K562 (cell line): ENCODE measurements at regions not wholly inside any gene's neighbourhood (a gene's known extent, or its start where the extent isn't known, plus 50 kb on each side); places are given as distances from the start of the nearest gene placed in this dataset.

Experiments
- DPF2 ChIP-seq: fragments of 450-650 bp; IDR thresholded peaks from 2 replicates; pipeline ENCODE4 v1.6.1; 2016
- ESRRA ChIP-seq: fragments of 450-650 bp; IDR thresholded peaks from 2 replicates; pipeline ENCODE4 v1.6.1; 2014; ENCODE audit warnings: low read depth, mild to moderate bottlenecking, moderate library complexity, borderline replicate concordance
- JUND ChIP-seq, 2 experiments: IDR thresholded peaks; 2 replicates in 1 of 2; 3 replicates in 1 of 2; pipeline ENCODE4 v1.6.1; 2011; ENCODE audit warnings: borderline replicate concordance in 2 of 2, low read depth in 2 of 2, low read length in 2 of 2, improper control_type of control experiment in 1 of 2, missing biosample characterization in 1 of 2, missing genetic modification characterization in 1 of 2, missing genetic modification reagents in 1 of 2
- L3MBTL2 ChIP-seq: fragments of 450-650 bp; IDR thresholded peaks from 2 replicates; pipeline ENCODE4 v1.6.1; 2016; ENCODE audit warnings: mild to moderate bottlenecking, moderate library complexity
- MEIS2 ChIP-seq: fragments of 450-650 bp; IDR thresholded peaks from 2 replicates; pipeline ENCODE4 v1.6.1; 2014; ENCODE audit warnings: mild to moderate bottlenecking; ENCODE audit not compliant: partially characterized antibody
- NBN ChIP-seq: fragments of 450-650 bp; IDR thresholded peaks from 2 replicates; pipeline ENCODE4 v1.6.1; 2016; ENCODE audit warnings: low read depth, mild to moderate bottlenecking
- SPI1 ChIP-seq: IDR thresholded peaks from 2 replicates; pipeline ENCODE4 v1.6.1; 2011; ENCODE audit warnings: low read depth, low read length, control low read depth, borderline replicate concordance
- TAF15 ChIP-seq: fragments of 200-400 bp; formaldehyde crosslinking; IDR thresholded peaks from 2 replicates; pipeline ENCODE4 v1.6.1; 2017; ENCODE audit warnings: mild to moderate bottlenecking, low read depth, low read length, moderate library complexity
- TOE1 ChIP-seq, 2 experiments: fragments of 450-650 bp in 1 of 2; sonication (generic) in 1 of 2; formaldehyde crosslinking in 1 of 2; IDR thresholded peaks; 2 replicates each; pipeline versions ENCODE4 v1.7.1 to v1.8.0; 2016 to 2022; ENCODE audit warnings: borderline replicate concordance in 2 of 2, mild to moderate bottlenecking in 2 of 2, antibody characterized with exemption in 1 of 2, inconsistent platforms in 1 of 2, low read depth in 1 of 2, missing genetic modification reagents in 1 of 2, moderate library complexity in 1 of 2
- ZNF12 ChIP-seq: sonication (generic); formaldehyde crosslinking; IDR thresholded peaks from 2 replicates; pipeline ENCODE4 v1.4.0; 2020; ENCODE audit warnings: mild to moderate bottlenecking, missing genetic modification reagents
- ZNF584 ChIP-seq: fragments of 200-800 bp; sonication (Bioruptor generic); IDR thresholded peaks from 2 replicates; pipeline ENCODE4 v1.6.1; 2016; ENCODE audit warnings: low read depth, mild to moderate bottlenecking, missing genetic modification characterization, missing compliant biosample characterization
- TF ChIP-seq, protein P1 (sequence below): fragments of 250-450 bp; sonication (Bioruptor Pico); IDR thresholded peaks from 2 replicates; pipeline ENCODE4 v1.5.0; 2021; ENCODE audit warnings: mild to moderate bottlenecking, moderate library complexity
- TF ChIP-seq, protein P2 (sequence below): fragments of 200-800 bp; sonication (Bioruptor generic); IDR thresholded peaks from 2 replicates; pipeline ENCODE4 v1.6.1; 2017; ENCODE audit warnings: missing genetic modification characterization, missing compliant biosample characterization

DNA sequence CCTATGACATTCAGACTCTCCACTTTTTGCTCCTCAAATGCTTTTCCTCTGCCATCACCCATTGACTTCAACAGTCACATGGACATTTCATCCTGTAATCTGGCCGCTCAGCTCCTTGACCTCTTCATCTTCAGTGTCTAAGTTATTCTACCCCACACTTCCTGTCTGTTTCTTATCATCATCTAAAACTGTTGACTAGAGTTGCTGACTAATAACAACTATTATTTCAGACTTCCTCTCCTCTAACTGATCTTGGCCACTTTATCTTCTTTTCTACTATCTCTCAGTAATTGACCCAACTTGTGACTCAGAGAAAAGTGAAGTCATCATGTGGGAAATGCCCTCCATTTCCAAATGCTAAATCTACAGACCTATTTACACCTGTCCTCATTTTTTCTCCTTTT is 254.7 kb upstream of the TRPC7 start (continued):
- TF ChIP-seq TOE1 (IDR thresholded peaks at IDR 0.05; ENCODE audit: borderline replicate concordance), result peak; percentile 59; the same call in 1 of the 2 replicates
- no peak for TF ChIP-seq TOE1 (CRISPR knock-in tag; IDR thresholded peaks at IDR 0.05; ENCODE audit: borderline replicate concordance, low read depth)
- TF ChIP-seq JUND (IDR thresholded peaks at IDR 0.05; ENCODE audit: borderline replicate concordance, low read depth, low read length), result peak; percentile 92
- TF ChIP-seq JUND (tag; IDR thresholded peaks at IDR 0.05; ENCODE audit: borderline replicate concordance, low read depth, low read length), result peak; percentile 93
- TF ChIP-seq, protein P1, sequence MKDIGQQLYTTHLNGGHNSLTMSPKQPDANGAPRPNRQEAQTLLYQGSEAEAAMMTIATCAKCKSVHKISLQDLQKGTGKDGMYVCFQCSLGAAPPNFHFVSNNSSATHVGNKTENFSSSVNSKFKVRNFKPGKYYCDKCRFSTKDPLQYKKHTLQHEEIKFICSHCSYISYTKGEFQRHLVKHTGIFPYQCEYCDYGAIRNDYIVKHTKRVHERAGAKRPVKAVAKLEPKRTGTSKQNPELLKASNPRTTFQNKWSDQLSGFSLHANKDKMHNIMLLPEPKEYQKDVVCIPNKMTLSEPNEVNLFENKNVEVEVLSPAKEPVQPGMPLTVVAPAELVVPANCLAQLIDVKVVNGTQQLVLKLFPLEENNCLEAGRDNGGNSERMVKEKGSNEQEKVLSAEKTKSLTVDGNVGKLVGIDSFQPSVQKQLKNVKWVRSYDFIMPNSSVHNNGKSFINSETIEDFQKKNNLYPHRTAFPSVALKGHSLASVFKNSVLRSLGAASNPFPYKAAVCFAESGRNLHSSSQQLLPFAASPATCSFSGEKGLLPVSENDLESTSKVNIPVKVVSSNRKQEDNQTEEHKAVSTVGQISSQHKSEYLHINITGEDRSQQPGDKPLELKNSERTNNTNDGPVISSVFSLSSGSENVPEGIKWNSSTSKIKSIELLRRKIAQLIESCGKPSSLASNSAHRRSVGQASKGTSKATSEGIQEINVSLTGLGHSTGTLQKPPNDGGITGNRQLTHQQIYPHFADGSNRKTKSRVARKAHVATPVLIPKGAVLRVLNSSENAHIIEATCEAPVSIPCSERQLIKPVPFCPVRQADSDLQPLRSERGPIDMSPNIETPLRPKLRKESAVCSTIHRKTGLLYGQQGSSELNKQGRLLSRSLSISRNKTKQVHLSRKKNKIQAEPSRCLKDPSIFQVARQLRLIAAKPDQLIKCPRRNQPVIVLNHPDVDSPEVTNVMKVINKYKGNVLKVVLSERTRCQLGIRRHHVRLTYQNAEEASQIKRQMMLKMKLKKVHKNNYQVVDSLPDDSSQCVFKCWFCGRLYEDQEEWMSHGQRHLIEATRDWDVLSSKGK, result 0 out of 2 replicates have a peak, but pooled peaks have one; percentile 20
- peak; percentile 84 for TF ChIP-seq L3MBTL2
- TF ChIP-seq ZNF12 (CRISPR knock-in tag), result no peak
- TF ChIP-seq MEIS2, result peak; percentile 59
- peak; percentile 51; the same call in 1 of the 2 replicates for TF ChIP-seq SPI1
- no peak for TF ChIP-seq TAF15
- TF ChIP-seq ESRRA, result peak; percentile 47; the same call in 1 of the 2 replicates
- TF ChIP-seq, protein P2, sequence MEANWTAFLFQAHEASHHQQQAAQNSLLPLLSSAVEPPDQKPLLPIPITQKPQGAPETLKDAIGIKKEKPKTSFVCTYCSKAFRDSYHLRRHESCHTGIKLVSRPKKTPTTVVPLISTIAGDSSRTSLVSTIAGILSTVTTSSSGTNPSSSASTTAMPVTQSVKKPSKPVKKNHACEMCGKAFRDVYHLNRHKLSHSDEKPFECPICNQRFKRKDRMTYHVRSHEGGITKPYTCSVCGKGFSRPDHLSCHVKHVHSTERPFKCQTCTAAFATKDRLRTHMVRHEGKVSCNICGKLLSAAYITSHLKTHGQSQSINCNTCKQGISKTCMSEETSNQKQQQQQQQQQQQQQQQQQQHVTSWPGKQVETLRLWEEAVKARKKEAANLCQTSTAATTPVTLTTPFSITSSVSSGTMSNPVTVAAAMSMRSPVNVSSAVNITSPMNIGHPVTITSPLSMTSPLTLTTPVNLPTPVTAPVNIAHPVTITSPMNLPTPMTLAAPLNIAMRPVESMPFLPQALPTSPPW (CRISPR knock-in tag), result peak; percentile 38; the same call in 1 of the 2 replicates
- peak; percentile 78; the same call in 1 of the 2 replicates for TF ChIP-seq ZNF584 (CRISPR knock-in tag)
- no peak for TF ChIP-seq NBN
- TF ChIP-seq DPF2, result peak; percentile 86
